ENCODE measurements at regions not wholly inside any gene's neighbourhood (a gene's known extent, or its start where the extent isn't known, plus 50 kb on each side); places are given as distances from the start of the nearest gene placed in this dataset.

GRCh38 chr1:13916530-13916929 is 216.5 kb downstream of the PRDM2 start:
- in situ Hi-C loops (cut with HindIII; ENCODE audit: low sequenced_read_pairs): no loop called here
- TF ChIP-seq, protein P1, sequence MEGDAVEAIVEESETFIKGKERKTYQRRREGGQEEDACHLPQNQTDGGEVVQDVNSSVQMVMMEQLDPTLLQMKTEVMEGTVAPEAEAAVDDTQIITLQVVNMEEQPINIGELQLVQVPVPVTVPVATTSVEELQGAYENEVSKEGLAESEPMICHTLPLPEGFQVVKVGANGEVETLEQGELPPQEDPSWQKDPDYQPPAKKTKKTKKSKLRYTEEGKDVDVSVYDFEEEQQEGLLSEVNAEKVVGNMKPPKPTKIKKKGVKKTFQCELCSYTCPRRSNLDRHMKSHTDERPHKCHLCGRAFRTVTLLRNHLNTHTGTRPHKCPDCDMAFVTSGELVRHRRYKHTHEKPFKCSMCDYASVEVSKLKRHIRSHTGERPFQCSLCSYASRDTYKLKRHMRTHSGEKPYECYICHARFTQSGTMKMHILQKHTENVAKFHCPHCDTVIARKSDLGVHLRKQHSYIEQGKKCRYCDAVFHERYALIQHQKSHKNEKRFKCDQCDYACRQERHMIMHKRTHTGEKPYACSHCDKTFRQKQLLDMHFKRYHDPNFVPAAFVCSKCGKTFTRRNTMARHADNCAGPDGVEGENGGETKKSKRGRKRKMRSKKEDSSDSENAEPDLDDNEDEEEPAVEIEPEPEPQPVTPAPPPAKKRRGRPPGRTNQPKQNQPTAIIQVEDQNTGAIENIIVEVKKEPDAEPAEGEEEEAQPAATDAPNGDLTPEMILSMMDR (IDR thresholded peaks at IDR 0.05; ENCODE audit: low read depth, low read length, missing control alignments): no peak
- H3K4me3 ChIP-seq (ENCODE audit: low read depth, low read length): no peak overlapping the region
- DNase-seq (ENCODE audit: low read depth): no peak

DNA sequence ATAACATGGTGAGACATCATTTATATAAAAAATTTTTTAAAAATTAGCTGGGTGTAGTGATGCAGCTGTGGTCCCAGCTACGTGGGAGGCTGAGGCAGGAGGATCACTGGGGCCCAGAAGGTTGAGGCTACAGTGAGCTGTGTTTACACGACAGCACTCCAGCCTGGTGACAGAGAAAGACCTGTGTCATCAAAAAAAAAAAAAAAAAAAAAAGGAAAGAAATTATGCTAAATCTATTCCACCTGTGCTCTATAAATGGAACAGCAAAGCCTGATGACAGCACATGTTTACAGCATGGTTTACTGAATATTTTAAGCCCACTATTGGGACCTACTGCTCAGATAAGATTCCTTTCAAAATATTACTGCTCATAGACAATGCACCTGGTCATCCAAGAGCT is 217.6 kb downstream of the PRDM2 start:
- no peak overlapping the region for H3K4me3 ChIP-seq (ENCODE audit: low read depth, low read length)
- DNase-seq (ENCODE audit: low read depth): no peak
- TF ChIP-seq, protein P1 (IDR thresholded peaks at IDR 0.05; ENCODE audit: low read depth, low read length, missing control alignments): no peak
- in situ Hi-C loops (cut with HindIII; ENCODE audit: low sequenced_read_pairs): no loop called here

- H3K4me3 ChIP-seq (ENCODE audit: low read depth, low read length): no peak overlapping the region
- in situ Hi-C loops (cut with HindIII; ENCODE audit: low sequenced_read_pairs): no loop called here
- TF ChIP-seq, protein P1 (IDR thresholded peaks at IDR 0.05; ENCODE audit: low read depth, low read length, missing control alignments): no peak
- DNase-seq (ENCODE audit: low read depth): no peak
These were observed 218.9 kb downstream of the PRDM2 start for GRCh38 chr1:13918862-13919261.

DNA sequence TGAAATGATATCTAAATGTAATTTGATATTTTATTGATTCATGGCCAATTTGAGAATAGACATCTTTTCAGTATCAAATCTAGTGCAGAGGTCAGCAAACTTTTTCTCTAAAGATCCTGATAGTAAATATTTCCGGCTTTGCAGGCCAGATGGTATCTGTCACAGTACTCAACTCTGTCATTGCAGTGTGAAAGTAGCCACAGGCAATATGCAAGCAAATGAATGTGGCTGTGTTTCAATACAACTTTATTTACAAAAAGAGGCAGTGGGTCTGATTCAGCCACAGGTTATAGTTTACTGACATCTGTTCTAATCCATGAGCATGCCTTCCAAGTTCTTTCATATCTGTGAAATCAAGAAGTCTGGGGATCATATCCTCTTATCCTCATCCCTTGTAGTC is 221.2 kb downstream of the PRDM2 start:
- in situ Hi-C loops (cut with HindIII; ENCODE audit: low sequenced_read_pairs): no loop called here
- TF ChIP-seq, protein P1 (IDR thresholded peaks at IDR 0.05; ENCODE audit: low read depth, low read length, missing control alignments): no peak
- DNase-seq (ENCODE audit: low read depth): no peak
- H3K4me3 ChIP-seq (ENCODE audit: low read depth, low read length): no peak overlapping the region

GRCh38 chr1:13922466-13923110 is 222.6 kb downstream of the PRDM2 start:
- DNase-seq (ENCODE audit: low read depth): no peak
- in situ Hi-C loops (cut with HindIII; ENCODE audit: low sequenced_read_pairs): no loop called here
- TF ChIP-seq, protein P1 (IDR thresholded peaks at IDR 0.05; ENCODE audit: low read depth, low read length, missing control alignments): no peak
- H3K4me3 ChIP-seq (ENCODE audit: low read depth, low read length): no peak overlapping the region

GRCh38 chr1:13926556-13926955 is 226.6 kb downstream of the PRDM2 start:
- H3K4me3 ChIP-seq (ENCODE audit: low read depth, low read length): no peak overlapping the region
- in situ Hi-C loops (cut with HindIII; ENCODE audit: low sequenced_read_pairs): no loop called here
- TF ChIP-seq, protein P1 (IDR thresholded peaks at IDR 0.05; ENCODE audit: low read depth, low read length, missing control alignments): no peak
- DNase-seq (ENCODE audit: low read depth): no peak
